Iris pigment epithelial cell (primary cell): ENCODE measurements at regions not wholly inside any gene's neighbourhood (a gene's known extent, or its start where the extent isn't known, plus 50 kb on each side); places are given as distances from the start of the nearest gene placed in this dataset.

ENCODE experiments used
- DNase-seq: peaks from one replicate; pipeline ENCODE4 v3.0.0-alpha.2; 2011; ENCODE audit warnings: low read depth

DNA sequence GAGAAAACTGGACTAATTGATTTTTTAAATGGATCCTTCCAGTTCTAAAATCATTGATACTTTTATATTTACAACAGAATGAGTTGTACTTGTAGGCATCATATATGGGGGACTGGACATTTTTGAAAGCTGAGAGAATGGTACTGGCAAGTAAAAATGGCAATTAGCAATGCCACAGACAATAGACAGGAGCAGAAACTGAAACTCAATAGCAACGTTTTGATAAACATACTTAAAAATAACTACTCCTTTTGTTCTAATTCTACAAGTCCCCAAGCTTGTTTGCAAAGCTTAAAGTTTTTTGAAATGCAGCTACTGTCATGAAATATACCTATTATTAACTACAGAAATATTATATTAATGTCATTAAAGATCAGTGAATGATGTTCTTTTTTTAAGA lies 52.8 kb upstream of the FBXL7 start:
- DNase-seq, result no peak

DNA sequence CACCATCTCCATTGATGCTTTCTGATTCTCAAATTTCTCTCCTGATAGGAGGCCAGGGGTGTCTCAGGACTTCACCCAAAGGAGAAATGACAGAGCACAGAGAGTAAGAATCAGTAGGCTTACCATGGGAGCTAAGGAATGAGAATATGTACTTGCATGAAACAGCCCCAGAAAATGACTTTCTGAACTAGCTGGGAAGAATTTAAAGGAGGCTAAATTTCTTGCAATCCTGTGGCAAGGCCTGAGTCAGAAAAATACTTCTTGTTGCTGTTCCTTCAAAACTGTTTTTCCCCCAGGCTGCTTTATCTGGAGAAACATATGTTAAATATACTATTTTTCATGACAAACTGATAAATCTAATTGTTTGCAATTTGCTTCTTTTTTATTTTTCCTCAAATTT lies 53.4 kb upstream of the FBXL7 start:
- DNase-seq, result peak; percentile 76

DNA sequence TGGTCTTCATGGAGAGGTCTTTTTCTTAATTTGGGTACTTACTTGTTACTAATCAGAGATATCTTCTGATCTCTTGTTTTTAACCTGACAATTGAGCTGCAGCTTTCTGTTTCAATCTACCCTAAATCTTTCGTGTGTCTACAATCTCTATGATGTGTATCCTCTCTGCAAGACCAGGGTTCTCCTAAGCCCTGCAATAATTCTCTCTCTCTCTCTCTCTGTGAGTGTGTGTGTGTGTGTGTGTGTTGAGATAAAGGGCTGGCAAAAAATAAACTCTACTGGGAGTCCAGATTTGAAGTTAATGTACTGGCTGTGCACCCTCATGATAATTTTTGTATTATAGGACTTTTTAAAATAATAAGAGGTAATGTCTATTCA lies 57.8 kb upstream of the FBXL7 start:
- DNase-seq, result no peak

DNA sequence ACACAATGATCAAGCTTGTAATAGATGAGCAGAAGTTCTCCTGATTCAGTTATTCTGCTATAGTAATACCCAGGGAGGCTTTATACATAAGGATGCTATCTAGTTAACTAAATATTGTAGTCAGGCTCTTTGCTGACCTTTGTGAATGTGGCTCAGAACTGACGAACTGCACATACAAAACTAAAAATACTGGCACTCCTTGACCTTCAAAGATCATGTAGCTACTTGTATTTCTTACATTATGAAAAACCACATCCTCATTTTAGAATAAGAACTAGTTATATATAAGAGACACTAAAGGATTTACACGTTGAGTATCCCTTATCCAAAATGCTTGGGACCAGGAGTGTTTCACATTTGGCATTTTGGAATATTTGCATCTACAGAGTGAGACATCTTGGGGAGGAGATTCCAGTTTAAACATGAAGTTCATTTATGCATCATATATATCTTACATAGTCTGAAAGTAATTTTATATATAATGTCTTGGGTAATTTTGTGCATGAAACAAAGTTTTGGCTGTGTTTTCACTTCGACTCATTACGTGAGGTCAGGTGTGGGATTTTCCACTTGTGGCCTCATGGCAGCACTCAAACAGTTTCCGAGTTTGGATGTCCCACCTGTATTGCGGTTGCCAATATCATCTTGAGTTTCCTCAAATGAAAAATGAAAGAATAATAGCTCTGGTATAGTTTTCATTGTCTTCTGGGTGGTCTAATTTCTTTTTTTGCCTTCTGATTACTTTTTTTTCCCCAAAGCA lies 58.4 kb upstream of the FBXL7 start:
- DNase-seq, result no peak

DNA sequence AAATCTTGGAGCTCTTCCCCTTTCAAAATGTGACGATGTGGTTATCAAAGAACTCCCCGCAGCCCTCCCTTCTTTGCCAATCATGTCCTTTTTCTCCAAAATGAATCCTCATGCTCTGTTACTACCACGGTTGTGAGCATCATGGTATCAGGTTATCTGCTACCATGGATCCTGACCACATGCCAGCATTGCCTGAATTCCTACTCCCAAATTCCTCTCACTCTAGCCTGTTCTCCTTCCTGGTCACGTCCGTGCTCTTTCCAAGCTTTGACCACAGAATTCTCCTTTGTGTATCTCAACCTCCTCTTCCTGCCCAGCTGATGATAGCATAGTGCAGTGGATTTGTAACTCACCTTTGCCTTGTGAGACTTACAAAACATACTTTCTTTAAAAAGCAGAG lies 59.5 kb upstream of the FBXL7 start:
- no peak for DNase-seq

DNA sequence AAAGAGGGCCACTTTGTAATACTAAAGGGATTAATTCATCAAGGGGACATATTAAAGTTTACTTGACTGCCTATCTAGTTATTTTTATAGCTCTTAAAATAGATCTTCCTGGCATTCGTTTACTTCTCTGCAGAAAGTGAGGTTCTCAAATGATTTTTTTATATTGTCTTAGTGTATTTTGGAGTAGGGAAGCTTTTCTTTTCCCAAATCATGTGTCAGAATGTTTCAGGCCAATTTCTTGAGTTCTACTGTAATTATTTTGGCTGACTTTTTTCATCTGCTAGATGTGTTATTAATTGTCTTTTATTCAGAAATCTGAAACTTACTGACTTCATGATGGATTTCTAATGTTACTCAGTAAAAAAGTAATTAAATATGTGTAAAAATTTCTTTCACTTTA lies 60.2 kb upstream of the FBXL7 start:
- DNase-seq, result no peak

DNA sequence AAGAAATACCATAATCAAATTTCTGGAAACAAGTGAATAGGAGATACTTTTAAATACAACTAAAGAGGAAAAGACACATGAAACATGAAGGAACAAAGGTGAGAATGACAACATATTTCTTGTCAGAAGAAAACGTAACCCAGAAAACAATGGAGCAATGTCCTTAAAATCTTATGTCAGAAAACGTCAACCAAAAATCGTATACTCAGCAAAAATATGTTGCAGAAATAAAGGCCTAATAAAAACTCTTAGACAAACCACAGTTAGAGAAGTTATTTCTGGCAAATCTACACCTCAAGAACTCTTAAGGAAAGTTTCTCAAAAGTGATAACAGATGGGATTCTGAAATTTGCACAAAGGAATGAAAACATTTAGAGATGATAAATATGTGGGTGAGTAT lies 66.3 kb upstream of the FBXL7 start:
- DNase-seq, result no peak

DNA sequence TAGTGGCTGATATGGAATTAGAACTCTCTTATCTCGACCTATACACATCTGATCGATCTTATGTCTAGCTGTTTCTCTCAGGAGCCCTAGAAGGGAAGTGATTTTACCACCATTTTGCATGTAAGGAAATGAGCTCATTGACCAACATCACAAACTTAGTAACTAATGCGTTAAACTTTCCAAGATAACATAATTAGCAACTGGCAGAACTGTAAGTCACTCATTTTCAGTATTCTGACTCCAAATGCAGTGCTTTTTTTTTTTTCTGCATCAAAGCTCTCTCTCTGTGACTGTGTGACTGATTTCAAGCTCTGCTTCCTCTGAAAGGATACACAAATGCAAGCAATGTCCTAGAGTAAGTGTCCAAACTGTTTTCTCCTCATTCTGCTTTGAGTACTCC lies 68.1 kb upstream of the FBXL7 start:
- DNase-seq, result no peak

DNA sequence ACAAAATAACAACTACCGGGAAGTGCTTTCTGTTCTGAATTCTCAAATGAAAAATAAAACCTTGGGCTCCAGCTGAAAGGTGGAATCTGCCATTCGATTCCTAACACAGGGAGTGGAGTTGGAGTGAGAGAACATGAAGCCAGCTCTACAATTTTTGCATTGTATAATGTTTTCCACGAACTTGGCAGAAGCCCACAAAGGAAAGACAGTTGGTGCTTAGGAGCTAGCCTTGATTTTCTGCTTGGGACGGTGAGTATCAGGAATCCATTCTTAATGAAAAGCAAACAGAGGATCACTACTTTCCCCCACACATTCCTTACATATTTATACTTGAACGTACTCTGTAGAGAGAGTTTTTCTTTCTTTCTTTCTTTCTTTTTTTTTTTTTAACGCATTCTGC lies 74.2 kb upstream of the FBXL7 start:
- peak; percentile 35 for DNase-seq

DNA sequence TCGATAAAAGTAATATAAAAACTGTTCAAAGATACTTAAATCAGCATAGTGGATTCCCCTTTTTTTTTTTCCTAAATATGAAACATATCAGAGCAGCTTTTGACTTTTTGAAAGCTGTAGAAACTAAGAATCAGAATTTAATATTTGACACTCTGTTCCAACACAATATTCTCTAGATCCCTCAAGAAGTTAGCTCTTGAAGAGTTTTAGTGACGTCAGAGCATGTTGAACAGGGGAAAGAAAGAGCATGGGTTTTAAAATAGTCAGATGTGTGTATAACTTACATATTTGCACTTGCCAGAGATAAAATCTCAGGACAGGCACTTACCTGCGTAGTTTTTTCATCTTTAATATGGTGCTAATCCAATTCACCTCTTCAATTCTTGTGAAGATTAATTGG lies 75.2 kb upstream of the FBXL7 start:
- DNase-seq, result no peak

DNA sequence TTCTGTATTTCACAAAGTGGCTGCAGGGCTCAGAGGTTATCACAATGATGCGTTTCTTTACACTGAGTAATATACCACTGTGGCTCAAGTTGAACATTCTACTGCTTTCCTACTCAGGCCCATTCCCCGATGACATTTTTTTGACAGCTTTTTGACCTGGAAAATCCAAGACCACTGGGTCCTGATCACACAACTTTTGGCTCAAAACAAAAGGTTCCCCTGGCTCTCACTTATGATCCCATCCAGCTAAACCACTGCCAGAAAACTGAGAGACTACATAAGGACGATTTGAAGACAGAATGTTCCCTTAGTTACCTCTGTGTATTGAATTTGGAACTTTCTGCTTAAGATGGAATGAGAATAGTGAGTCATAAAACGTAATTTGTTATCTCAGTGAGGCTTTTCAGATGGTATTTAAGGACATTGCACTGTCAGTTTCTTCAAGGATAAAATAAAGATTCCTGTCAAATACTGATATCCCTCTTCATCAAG lies 78.0 kb upstream of the FBXL7 start:
- peak; percentile 67 for DNase-seq

DNA sequence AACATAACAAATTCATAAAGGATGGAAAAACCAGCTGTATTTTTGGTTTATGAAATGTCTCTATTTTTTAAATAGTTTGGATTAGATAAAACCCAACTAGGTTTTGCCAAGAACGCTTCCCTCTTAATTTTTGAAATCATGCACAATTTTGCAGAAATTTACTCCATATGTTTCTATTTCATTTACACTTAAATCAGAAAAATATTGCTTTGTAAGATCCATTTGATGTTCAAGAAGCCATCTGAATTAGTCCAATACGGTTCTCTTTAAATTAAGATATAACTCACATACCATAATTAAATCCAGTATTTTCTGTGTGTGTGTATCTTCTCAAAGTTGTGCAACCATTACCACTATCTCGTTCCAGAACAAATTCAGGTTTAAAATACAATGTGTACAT lies 78.6 kb upstream of the FBXL7 start:
- no peak for DNase-seq

DNA sequence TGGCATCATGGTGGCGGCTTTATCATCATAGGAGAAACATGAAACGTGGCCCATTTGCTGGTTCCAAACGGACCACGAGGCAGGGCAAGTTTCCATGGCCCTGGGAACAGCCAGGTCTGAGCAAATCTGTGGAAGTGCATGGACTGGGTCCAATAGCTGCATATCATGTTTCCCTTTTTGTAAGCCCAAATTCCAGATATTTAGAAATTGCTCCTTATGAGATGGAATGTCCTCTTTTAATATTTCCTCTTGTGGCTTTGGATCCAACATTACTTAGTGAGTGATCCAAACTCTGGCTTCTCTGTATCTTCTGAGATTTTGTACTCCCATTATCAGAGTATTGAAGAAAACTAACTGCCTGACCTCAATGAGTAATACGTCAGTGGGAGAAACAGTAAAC lies 79.8 kb upstream of the FBXL7 start:
- no peak for DNase-seq

DNA sequence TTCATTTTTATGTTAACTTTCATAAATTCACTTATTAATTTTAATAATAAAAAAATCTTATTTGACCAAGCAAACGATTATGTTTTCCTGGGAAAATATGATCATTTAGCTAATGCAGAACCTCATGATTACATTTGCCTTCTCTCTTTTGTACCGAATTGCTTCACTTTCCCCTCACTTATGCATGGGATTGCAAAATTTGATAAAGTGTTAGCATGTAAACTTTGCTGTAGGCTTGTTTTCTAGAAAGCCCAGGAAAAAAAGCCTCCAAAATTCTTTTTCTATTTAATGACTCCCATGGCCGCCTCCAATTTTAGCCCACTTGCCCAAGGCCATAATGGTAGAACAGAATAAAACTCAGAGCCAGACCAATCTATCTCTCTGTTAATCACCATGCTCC lies 82.8 kb upstream of the FBXL7 start:
- DNase-seq, result no peak

DNA sequence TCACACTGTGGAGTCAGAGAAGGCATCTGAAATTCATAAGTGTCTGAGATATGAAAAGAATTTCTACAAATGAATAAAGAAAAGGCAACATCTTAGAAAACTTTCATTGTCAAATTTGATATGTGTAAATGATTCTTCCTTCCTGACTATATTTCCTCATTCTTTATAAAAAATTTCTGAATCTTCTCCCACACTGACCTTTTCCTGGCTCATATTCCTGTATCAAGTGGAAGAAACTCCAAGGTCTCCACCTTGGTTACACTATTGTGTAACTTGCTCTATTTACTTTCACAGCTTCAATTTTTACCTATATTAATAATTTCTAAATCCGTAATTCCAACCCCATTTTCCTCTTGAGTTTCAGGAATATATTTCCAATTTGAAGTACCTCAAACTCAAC lies 93.5 kb upstream of the FBXL7 start:
- peak; percentile 11 for DNase-seq

DNA sequence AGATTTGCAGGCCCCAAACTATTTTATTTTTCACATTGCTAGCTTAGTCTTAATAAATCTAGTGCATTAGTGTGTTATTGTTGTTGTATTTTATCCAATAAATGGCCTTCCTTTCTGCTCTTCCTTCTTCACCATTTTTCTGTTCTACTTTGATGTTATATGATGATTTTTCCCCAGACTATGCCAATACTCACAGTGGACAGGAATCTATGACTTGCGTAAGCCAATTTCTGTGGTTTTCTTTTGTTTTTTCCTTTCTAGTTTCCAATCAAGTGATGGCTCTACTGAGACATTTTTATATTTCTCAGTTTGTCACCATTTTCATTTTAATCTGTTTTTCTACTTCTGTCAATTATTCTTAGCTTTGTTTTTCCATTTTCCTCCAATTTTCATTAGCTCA lies 106.8 kb upstream of the FBXL7 start:
- DNase-seq, result peak; percentile 34

DNA sequence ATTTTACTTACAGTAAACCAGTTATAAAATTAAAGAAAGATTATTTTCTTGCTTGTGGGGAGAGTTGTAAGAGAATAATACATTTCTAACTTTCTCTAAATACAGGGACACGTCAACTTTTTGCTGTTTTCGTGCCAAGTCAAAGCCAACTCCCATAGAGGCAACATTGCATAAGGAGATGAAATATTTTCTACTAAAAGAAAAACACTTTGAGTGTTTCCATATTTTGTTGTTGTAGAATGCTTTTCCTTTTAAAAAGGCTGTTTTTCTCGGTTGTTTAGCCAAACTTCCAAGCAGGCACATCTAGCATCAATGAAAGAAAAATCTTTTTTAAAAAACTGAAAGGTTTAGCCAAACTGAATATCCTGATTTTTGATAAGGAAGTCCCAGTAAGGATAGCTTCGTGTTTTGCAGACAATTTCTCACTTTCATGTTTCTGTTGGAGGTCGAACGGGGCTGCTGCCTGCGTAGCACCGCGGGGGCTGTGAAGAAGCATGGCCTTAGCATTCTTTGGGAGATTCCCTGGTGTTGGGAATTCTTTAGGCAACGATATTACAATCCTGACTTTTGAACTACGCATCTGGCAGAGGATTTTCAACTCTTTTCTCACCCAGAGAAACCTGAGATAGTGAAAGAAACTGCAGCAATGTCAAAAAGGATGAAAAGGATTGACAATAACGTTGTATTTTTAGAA lies 108.1 kb upstream of the FBXL7 start:
- DNase-seq, result no peak

DNA sequence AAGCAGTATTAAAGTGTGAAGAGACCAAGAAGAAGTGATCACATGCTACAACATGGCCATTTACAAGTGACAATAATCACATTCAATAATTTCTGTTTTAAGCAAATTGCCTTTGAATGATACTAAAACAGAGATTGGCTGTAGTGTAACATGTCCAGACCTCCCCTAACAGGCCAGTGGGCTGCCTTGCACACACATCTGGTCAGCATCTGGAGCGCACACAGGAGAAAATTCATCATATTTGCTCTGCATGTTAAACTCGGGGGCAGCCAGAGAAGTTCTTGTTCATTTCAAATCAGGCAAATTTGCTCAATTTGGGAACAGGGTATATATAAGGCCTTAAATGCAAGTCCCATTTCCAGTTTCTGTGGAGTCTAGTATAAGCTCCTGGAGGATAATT lies 111.1 kb upstream of the FBXL7 start:
- no peak for DNase-seq

DNA sequence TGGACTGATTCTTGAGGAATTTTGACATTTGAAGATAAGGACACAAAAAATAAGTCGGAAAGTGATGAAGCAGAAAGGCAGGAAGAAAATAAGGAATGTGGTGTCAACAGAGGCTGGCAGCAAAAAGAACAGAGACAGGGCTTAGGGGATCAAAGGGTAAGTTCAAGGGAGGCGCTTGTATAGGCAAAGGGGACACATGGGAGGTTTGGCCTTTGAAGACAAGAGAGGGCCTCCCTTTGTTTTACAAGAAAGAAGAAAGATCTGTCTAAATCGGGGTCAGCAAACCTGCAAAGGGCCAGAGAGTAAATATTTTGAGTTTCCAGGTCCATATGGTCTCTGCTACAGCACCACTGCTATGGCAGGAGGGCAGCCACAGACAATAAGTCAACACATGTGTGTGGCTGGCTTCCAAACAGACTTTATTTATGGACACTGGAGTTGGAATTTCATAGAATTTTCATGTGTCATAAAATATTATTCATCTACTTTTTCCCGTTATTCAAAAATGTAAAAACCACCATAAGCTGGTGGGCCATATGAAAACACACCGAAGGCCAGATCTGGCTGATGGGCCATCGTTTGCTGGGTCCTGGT lies 112.0 kb upstream of the FBXL7 start:
- no peak for DNase-seq

DNA sequence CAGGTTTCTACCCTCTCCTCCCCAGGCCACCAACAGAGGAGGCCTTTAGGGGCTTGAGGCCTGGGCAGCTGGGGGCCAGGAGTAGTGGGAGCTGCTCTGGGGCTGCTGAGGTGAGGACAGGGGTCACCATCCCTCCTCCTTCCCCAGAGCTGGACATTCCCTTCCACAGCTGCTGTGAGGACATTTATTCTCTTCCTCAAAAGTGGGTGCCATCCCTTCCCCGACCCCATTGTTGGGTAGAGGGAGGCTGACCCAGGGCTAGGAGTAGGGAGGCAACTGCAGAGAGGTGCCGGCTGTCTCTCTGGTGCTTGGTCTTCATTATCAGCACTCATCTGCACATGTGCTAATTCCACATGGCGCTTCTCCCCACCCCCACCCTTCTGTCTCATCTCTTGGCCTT lies 113.9 kb upstream of the FBXL7 start:
- no peak for DNase-seq

DNA sequence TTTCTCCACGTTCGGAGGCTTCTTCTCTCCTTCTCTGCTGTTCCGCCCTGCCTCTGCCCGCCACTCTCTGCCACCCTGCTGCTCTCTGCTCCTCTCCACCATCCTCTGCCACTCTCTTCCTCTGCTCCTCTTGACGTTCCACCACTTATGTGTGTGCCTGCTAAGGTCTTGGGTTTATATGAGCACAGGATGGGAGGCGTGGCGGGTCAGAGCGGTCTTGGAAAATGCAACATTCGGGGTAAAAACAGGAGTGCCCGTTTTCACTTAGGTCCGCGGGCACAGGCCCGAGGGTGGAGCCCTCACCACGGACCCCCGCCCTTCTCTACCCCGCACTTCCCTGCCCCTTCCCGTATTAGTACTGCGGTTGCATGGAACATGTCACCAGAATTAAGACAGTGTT lies 114.4 kb upstream of the FBXL7 start:
- DNase-seq, result no peak

DNA sequence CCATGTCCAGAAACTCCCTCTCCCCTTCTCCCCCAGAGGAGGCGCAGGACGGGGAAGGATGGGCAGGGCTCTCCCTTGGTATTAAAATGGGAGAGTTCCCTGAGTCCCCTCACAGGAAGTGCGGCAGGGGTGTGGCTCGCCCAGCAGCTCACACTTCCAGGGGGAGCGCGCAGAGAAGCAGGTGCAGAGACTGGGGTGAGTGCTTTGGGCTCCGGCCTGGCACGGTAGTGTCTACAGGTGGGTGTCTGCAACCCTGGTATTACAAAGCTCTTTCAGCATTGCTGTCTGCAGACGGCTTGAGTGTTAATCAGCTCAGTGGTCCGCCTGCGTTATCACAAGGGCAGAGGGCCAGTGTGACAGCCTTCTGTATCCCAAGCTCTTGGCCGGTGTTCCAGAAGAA lies 114.9 kb upstream of the FBXL7 start:
- no peak for DNase-seq

DNA sequence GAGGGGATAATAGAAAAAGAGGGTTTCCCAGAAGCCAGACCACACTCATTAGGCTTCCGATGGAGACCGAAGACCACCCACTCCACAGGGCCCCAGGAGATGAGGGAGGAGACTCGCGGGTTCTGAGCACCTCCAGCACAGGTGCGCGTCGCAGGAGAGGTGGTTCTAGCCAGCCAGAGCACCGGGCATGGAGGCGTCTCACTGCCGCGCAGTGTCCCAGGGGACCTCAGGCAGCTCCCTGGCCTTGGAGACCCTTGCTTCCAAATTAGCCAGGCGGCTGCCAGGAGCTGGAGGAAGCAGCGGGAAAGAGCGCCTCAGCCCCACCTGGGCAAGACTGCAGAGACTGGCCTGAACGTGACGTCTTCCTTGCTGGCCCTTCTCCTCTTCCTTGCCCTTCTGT lies 115.4 kb upstream of the FBXL7 start:
- DNase-seq, result no peak

DNA sequence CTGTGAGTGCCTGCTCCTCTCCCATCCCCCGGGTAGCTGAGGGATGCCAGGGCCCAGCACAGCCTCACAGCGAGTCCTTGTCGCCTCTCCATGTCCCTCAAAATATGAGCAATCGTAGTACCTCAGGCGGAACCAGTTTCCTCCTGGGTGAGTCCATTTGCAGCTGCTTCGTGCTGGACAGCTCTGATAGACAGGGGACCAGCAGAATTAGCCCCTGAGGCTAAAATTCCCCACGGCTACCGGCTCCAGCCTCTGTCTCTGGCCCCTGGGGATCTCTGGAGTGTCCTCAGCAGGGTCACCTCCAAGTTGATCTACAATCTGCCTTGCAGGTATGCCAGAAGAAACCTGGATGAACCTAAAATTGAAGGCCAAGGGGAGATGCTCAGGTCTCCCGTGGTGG lies 115.8 kb upstream of the FBXL7 start:
- DNase-seq, result no peak
